ENCODE measurements at regions not wholly inside any gene's neighbourhood (a gene's known extent, or its start where the extent isn't known, plus 50 kb on each side); places are given as distances from the start of the nearest gene placed in this dataset.

- TF ChIP-seq, protein P1, sequence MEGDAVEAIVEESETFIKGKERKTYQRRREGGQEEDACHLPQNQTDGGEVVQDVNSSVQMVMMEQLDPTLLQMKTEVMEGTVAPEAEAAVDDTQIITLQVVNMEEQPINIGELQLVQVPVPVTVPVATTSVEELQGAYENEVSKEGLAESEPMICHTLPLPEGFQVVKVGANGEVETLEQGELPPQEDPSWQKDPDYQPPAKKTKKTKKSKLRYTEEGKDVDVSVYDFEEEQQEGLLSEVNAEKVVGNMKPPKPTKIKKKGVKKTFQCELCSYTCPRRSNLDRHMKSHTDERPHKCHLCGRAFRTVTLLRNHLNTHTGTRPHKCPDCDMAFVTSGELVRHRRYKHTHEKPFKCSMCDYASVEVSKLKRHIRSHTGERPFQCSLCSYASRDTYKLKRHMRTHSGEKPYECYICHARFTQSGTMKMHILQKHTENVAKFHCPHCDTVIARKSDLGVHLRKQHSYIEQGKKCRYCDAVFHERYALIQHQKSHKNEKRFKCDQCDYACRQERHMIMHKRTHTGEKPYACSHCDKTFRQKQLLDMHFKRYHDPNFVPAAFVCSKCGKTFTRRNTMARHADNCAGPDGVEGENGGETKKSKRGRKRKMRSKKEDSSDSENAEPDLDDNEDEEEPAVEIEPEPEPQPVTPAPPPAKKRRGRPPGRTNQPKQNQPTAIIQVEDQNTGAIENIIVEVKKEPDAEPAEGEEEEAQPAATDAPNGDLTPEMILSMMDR (IDR thresholded peaks at IDR 0.05; ENCODE audit: low read depth, low read length), result no peak
- no peak for DNase-seq (ENCODE audit: low read depth, low spot score)
- in situ Hi-C loops (cut with HindIII; ENCODE audit: low sequenced_read_pairs), result no loop called here
- H3K4me3 ChIP-seq (ENCODE audit: low read depth, low read length), result no peak overlapping the region
Observed at GRCh38 chr7:130904792-130905191, 170.8 kb upstream of the KLF14 start.

GRCh38 chr7:130906575-130906974, 172.6 kb upstream of the KLF14 start:
- TF ChIP-seq, protein P1 (IDR thresholded peaks at IDR 0.05; ENCODE audit: low read depth, low read length), result no peak
- no peak overlapping the region for H3K4me3 ChIP-seq (ENCODE audit: low read depth, low read length)
- in situ Hi-C loops (cut with HindIII; ENCODE audit: low sequenced_read_pairs), result no loop called here
- DNase-seq (ENCODE audit: low read depth, low spot score), result no peak

- TF ChIP-seq, protein P1 (IDR thresholded peaks at IDR 0.05; ENCODE audit: low read depth, low read length), result no peak
- in situ Hi-C loops (cut with HindIII; ENCODE audit: low sequenced_read_pairs), result no loop called here
- peak overlapping the region; percentile 12 for H3K4me3 ChIP-seq (ENCODE audit: low read depth, low read length)
- no peak for DNase-seq (ENCODE audit: low read depth, low spot score)
Observed at GRCh38 chr7:130907439-130907838, 173.4 kb upstream of the KLF14 start.

DNA sequence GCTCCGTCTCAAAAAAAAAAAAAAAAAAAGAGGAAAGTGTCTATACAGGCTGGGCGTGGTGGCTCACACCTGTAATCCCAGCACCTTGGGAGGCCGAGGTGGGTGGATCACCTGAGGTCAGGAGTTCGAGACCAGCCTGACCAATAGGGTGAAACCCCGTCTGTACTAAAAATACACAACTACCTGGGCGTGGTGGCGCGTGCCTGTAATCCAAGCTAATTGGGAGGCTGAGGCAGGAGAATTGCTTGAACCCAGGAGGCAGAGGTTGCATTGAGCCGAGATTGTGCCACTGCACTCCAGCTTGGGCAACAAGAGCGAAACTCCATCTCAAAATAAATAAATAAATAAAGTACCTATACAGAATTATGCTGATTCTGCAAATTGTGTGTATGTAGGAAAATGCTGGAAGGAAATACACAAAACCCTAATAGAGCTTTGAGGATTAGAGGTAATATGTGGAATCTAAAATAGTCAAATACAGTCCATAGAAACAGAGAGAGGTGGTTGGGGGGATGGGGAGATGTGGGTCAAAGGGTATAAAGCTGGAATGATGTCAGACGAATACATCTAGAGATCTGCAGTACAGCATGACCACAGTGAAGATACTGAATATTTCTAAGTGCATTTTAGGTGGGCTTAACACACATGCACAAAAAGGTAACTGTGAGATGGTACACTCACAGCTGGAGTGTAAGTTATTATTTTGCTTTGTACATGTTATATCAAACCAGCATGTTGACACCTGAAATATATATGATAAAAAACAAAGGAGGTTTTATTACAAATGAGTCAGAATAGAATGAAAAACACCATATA, 174.5 kb upstream of the KLF14 start:
- in situ Hi-C loops (cut with HindIII; ENCODE audit: low sequenced_read_pairs), result no loop called here
- no peak for DNase-seq (ENCODE audit: low read depth, low spot score)
- peak overlapping the region; percentile 62 for H3K4me3 ChIP-seq (ENCODE audit: low read depth, low read length)
- TF ChIP-seq, protein P1 (IDR thresholded peaks at IDR 0.05; ENCODE audit: low read depth, low read length), result no peak

GRCh38 chr7:130909161-130909836, 175.3 kb upstream of the KLF14 start:
- TF ChIP-seq, protein P1 (IDR thresholded peaks at IDR 0.05; ENCODE audit: low read depth, low read length), result no peak
- DNase-seq (ENCODE audit: low read depth, low spot score), result no peak
- in situ Hi-C loops (cut with HindIII; ENCODE audit: low sequenced_read_pairs), result no loop called here
- H3K4me3 ChIP-seq (ENCODE audit: low read depth, low read length), result peak overlapping the region; percentile 62

- TF ChIP-seq, protein P1 (IDR thresholded peaks at IDR 0.05; ENCODE audit: low read depth, low read length), result no peak
- no peak for DNase-seq (ENCODE audit: low read depth, low spot score)
- peak overlapping the region; percentile 62 for H3K4me3 ChIP-seq (ENCODE audit: low read depth, low read length)
- in situ Hi-C loops (cut with HindIII; ENCODE audit: low sequenced_read_pairs), result no loop called here
Observed at GRCh38 chr7:130909881-130910672, 176.1 kb upstream of the KLF14 start.
